ENCODE measurements at regions not wholly inside any gene's neighbourhood (a gene's known extent, or its start where the extent isn't known, plus 50 kb on each side); places are given as distances from the start of the nearest gene placed in this dataset.

DNA sequence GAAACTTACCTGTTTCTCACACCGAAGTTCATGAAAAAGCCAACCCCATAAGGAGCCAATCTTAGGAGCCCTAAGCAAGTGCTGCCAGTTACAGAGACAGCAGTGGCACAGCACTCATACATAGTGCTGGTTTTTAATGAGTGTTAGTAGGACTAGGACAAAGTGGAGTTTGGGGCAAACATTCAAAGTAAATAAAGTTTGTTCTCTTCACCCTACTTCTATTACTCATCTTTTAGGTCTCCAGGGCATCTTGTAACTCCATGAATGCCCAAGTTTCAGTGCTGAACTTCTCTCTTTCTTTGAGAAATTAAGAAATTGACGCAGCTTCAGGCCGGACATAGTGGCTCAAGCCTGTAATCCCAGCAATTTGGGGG lies 584.7 kb downstream of the EBF1 start:
- TF ChIP-seq, protein P1, sequence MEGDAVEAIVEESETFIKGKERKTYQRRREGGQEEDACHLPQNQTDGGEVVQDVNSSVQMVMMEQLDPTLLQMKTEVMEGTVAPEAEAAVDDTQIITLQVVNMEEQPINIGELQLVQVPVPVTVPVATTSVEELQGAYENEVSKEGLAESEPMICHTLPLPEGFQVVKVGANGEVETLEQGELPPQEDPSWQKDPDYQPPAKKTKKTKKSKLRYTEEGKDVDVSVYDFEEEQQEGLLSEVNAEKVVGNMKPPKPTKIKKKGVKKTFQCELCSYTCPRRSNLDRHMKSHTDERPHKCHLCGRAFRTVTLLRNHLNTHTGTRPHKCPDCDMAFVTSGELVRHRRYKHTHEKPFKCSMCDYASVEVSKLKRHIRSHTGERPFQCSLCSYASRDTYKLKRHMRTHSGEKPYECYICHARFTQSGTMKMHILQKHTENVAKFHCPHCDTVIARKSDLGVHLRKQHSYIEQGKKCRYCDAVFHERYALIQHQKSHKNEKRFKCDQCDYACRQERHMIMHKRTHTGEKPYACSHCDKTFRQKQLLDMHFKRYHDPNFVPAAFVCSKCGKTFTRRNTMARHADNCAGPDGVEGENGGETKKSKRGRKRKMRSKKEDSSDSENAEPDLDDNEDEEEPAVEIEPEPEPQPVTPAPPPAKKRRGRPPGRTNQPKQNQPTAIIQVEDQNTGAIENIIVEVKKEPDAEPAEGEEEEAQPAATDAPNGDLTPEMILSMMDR (IDR thresholded peaks at IDR 0.05) = no peak
- no peak for TF ChIP-seq POLR2A (IDR thresholded peaks at IDR 0.05)
